ENCODE measurements at regions not wholly inside any gene's neighbourhood (a gene's known extent, or its start where the extent isn't known, plus 50 kb on each side); places are given as distances from the start of the nearest gene placed in this dataset.

GRCh38 chr15:98062869-98063268 lies 102.4 kb downstream of the ARRDC4 start:
- TF ChIP-seq CTCF (IDR thresholded peaks at IDR 0.05): no peak
- TF ChIP-seq POLR2A (IDR thresholded peaks at IDR 0.05): no peak
